ENCODE measurements at regions not wholly inside any gene's neighbourhood (a gene's known extent, or its start where the extent isn't known, plus 50 kb on each side); places are given as distances from the start of the nearest gene placed in this dataset.

- no peak for DNase-seq (ENCODE audit: low read depth)
These were observed 278.3 kb downstream of the UQCRFS1 start for GRCh38 chr19:28934631-28935030.

- no peak for DNase-seq (ENCODE audit: low read depth)
These were observed 279.9 kb downstream of the UQCRFS1 start for GRCh38 chr19:28933039-28933438.

- no peak for DNase-seq (ENCODE audit: low read depth)
These were observed 280.5 kb downstream of the UQCRFS1 start for GRCh38 chr19:28932446-28932845.

- no peak for DNase-seq (ENCODE audit: low read depth)
These were observed 283.9 kb downstream of the UQCRFS1 start for GRCh38 chr19:28929006-28929405.

- DNase-seq (ENCODE audit: low read depth) = no peak
These were observed 285.5 kb downstream of the UQCRFS1 start for GRCh38 chr19:28927456-28927855.

- DNase-seq (ENCODE audit: low read depth) = no peak
These were observed 292.5 kb downstream of the UQCRFS1 start for GRCh38 chr19:28920269-28921066.

- no peak for DNase-seq (ENCODE audit: low read depth)
These were observed 295.3 kb downstream of the UQCRFS1 start for GRCh38 chr19:28917621-28918020.

DNA sequence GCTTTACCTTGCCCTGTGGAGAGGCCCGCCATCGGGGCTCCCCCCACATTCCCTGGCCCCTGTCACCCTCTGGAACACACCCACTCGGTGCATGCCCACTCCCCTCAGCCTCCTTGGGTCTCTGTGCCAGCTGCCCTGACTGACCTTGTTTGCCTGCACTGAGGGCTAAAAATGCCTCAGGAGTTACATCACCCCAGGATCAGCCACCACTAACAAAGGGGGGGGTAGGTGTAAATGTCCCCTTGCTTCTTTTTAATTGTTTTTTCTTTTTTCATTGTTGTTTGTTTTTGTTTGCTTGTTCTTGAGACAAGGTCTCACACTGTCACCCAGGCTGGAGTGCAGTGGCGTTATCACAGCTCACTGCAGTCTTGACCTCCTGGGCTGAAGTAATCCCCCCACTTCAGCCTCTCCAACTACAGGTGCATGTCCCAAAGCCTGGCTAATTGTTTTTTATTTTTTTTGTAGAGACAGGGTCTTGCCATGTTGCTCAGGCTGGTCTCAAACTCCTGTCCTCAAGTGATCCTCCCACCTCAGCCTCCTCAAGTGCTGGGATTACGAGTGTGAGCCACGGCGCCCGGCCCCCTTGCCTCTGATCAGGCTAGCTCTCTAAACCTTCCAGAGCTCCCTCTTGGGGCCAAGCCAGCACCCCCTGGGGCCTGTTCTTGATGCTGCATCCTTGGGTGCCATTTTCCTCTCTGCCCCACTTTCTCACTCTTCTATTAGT, 297.1 kb downstream of the UQCRFS1 start:
- DNase-seq (ENCODE audit: low read depth) = no peak

DNA sequence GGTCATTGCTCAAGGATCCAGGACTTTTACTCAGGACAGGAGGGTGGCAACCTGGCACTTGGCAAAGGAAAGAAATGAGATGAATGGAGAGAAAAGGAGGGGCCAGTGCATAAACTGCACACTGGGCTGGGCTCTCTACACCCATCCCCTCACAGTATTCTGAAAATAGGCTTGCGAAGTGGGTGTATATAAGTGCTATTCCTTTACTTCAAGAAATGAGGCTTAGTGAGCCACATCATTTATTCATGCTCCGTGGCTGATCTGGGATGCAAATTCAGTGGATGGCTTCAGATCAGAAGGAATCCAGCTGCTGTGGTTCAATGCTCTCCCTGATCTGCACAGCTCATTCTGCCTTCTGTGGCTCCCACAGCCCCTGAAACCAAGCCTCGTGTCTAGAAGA, 297.7 kb downstream of the UQCRFS1 start:
- no peak for DNase-seq (ENCODE audit: low read depth)

DNA sequence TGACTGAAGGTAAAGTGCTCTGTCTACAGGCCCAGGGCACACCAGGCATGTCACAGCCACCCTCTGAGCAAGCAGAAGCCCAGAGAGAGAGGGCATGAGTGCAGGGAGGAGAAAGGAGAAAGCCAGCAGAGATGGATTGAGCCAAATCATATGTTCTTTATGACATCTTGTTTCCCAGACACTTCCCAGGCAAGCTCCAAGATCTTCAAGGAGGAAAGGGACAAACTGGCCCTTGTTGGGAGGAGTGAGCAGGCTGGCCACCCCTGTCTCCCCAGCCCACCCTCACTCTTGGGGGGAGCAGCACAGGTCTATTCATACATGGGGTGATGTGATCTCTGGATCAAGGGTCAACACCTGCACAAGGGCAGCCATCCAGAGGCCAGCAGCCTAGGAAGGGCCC, 298.8 kb downstream of the UQCRFS1 start:
- DNase-seq (ENCODE audit: low read depth) = no peak

GRCh38 chr19:28913626-28914025, 299.3 kb downstream of the UQCRFS1 start:
- DNase-seq (ENCODE audit: low read depth) = no peak

GRCh38 chr19:28908941-28909340, 304.0 kb downstream of the UQCRFS1 start:
- no peak for DNase-seq (ENCODE audit: low read depth)

DNA sequence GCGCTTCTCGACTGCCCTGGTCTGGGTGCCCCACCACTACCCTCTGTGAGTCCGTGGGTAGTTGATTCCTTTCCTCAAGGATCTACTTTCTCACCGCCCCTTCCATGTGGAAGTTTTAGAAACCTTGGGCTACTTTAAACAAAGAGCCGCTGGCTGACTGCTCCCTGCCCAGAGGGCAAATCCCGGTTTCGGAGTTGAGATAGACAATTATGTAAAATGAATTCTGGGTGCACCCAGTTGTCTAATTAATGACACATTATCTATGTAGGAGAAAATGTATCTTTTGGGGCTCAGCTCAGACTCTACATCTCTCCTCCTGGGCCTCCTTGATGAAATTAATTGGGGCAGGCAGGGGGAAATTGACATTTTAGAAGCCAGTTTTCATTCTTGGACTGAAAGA, 305.4 kb downstream of the UQCRFS1 start:
- no peak for DNase-seq (ENCODE audit: low read depth)

- DNase-seq (ENCODE audit: low read depth) = no peak
These were observed 307.0 kb downstream of the UQCRFS1 start for GRCh38 chr19:28905996-28906395.

- no peak for DNase-seq (ENCODE audit: low read depth)
These were observed 313.2 kb downstream of the UQCRFS1 start for GRCh38 chr19:28899703-28900102.

- DNase-seq (ENCODE audit: low read depth) = no peak
These were observed 314.7 kb downstream of the UQCRFS1 start for GRCh38 chr19:28898249-28898648.

GRCh38 chr19:28889941-28890670, 322.8 kb downstream of the UQCRFS1 start:
- no peak for DNase-seq (ENCODE audit: low read depth)

GRCh38 chr19:28887920-28888618, 324.9 kb downstream of the UQCRFS1 start:
- no peak for DNase-seq (ENCODE audit: low read depth)

- no peak for DNase-seq (ENCODE audit: low read depth)
These were observed 326.2 kb downstream of the UQCRFS1 start for GRCh38 chr19:28886708-28887107.

DNA sequence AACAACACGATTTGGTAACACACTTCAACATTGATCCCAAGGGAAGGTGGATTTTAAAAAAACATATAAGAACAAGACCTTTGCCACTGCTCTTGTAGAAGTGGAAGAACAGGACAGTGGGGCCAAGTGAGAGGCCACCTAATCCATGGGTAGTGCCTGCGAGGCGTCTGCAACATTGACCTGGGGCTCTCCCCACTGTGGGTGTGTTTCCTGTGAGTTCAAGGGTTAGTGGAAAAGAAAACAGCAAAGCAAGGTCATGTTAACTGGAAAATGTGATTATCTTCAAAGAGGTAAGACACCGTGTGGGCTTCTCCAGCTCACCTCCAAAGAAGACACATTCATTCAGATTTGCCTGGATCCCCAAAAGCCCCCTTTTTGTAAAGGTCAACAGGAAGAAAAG, 327.0 kb downstream of the UQCRFS1 start:
- no peak for DNase-seq (ENCODE audit: low read depth)

DNA sequence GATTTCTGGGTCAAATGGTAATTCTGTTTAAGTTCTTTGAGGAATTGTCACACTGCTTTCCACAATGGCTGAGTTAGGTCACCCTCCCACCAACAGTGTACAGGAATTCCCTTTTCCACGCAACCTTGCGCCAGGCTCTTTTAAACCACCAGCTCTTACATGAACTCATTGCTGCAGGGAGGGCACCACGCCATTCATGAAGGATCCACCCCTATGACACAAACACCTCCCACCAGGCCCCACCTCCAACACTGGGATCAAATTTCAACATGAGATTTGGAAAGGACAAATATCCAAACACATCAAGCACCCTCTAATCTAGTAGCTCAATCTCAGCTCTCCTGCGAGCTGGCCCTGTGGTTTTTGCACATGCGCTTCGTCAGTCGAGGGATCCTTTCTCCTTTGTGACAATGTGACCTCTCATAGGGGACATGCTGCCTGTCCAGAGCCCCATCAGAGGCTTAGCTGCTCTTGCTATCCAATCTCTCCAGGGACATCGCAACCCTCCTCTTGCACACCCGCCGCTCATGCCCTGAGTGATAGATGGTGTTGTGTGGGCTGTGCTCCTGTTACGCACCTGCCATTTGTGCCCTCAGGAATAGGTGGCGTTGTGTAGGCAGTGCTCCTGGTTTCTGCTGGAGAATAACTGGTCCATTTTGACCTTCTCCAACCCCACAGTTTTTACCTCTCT, 328.0 kb downstream of the UQCRFS1 start:
- DNase-seq (ENCODE audit: low read depth) = no peak

GRCh38 chr19:28883241-28883693, 329.7 kb downstream of the UQCRFS1 start:
- no peak for DNase-seq (ENCODE audit: low read depth)
